Esophagus squamous epithelium (tissue), 4 donors: ENCODE measurements at regions not wholly inside any gene's neighbourhood (a gene's known extent, or its start where the extent isn't known, plus 50 kb on each side); places are given as distances from the start of the nearest gene placed in this dataset.

Experiments used
- POLR2A ChIP-seq, 4 donors: fragments of 450-650 bp; IDR thresholded peaks; one replicate each; pipeline ENCODE4 v1.6.1; 2017; ENCODE audit warnings: antibody characterized with exemption in 4 of 4, mild to moderate bottlenecking in 4 of 4, moderate library complexity in 3 of 4
- TF ChIP-seq, protein P1 (sequence below), 6 experiments: fragments of 450-650 bp in 4 of 6; fragments of 200-600 bp in 2 of 6; sonication (generic) in 2 of 6; IDR thresholded peaks; one replicate each; pipeline ENCODE4 v1.5.1; 2016 to 2019; ENCODE audit warnings: antibody characterized with exemption in 6 of 6, mild to moderate bottlenecking in 4 of 6, moderate library complexity in 4 of 6

- TF ChIP-seq, protein P1, sequence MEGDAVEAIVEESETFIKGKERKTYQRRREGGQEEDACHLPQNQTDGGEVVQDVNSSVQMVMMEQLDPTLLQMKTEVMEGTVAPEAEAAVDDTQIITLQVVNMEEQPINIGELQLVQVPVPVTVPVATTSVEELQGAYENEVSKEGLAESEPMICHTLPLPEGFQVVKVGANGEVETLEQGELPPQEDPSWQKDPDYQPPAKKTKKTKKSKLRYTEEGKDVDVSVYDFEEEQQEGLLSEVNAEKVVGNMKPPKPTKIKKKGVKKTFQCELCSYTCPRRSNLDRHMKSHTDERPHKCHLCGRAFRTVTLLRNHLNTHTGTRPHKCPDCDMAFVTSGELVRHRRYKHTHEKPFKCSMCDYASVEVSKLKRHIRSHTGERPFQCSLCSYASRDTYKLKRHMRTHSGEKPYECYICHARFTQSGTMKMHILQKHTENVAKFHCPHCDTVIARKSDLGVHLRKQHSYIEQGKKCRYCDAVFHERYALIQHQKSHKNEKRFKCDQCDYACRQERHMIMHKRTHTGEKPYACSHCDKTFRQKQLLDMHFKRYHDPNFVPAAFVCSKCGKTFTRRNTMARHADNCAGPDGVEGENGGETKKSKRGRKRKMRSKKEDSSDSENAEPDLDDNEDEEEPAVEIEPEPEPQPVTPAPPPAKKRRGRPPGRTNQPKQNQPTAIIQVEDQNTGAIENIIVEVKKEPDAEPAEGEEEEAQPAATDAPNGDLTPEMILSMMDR (IDR thresholded peaks at IDR 0.05) = no peak
- no peak for TF ChIP-seq POLR2A (IDR thresholded peaks at IDR 0.05)
These were observed 69.3 kb upstream of the SMNDC1 start for GRCh38 chr10:110373857-110374654.
